GM18511 (cell line): ENCODE measurements at regions not wholly inside any gene's neighbourhood (a gene's known extent, or its start where the extent isn't known, plus 50 kb on each side); places are given as distances from the start of the nearest gene placed in this dataset.

ENCODE experiments used
- ATAC-seq: cut with Tn5 transposase; IDR thresholded peaks from one replicate; pipeline ENCODE4 v1.9.1; 2021; ENCODE audit warnings: mild to moderate bottlenecking, moderate library complexity; ENCODE audit not compliant: unreplicated experiment

DNA sequence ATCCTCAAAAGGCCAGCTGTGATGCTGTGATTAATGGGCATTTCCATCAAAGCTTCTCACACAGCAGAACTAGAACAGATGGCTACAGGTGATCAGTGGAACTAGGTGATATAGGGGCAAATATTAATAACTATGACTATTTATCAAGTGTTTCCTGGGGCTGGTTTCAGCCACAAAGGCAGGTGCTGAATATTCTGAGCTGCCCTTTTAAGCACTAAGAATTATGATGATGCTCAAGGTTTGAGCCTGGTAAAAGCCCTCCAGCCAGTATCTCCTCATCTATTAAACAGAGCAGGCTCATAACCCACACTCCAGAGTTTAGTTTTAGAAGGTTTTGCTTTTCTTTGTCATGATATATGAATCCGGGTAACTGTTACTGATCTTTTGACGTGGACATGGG lies 129.5 kb upstream of the ACP3 start:
- ATAC-seq = no peak

DNA sequence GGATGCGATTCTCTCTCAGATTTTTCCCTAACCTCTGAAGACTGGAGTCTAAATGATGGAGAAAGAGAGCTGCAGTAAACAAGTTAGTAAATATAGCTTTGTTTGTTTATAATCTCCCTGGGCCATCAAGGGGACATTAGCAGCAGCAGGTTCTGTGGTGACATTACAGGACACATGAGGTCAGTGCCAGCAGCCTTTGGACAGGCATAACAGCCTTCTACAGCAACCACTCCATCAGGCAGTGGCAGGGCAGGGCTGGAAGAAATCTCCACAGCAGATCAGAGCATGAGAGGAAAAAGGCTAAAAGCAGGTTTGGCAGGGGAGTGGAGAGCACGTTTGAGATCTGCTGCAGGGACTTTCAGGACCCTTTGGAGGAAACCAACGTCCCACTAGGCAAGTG lies 127.6 kb upstream of the ACP3 start:
- no peak for ATAC-seq

DNA sequence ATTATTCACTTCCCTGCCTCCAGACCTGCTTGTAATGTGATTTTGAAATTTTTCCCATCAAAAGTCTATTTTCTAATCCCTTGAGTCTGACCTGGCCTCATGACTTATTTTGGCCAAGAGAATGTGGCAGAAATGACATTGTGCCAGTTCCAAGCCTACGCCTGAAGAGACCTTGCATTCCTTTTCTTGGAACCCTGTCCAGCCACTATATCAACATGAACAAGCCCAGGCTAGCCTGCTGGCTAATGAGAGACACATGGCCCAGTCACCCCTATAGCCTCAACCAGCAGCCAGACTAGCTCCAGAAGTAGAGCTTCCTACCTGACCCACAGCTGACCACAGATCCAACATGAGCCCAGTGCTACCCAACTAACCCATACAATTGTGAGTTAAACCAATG lies 121.1 kb upstream of the ACP3 start:
- ATAC-seq = no peak

DNA sequence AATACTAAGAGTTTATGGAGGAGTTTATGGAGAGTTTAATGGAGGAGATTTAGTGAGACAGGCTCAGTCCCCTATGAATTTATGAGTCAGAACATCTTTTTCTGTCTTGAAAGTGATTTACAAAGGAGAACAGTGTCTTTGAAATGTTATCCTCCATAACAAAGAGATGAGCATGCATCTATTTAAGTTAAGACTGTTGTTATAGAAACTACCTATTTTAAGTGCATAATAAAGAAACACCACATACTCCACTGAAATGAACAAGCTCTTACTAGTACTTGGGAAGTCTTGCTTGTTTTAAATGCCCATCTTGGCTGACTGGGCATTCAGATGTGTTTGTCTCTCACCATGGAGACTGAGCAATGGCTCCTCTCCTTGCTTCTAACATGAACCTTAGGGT lies 118.7 kb upstream of the ACP3 start:
- ATAC-seq = no peak

DNA sequence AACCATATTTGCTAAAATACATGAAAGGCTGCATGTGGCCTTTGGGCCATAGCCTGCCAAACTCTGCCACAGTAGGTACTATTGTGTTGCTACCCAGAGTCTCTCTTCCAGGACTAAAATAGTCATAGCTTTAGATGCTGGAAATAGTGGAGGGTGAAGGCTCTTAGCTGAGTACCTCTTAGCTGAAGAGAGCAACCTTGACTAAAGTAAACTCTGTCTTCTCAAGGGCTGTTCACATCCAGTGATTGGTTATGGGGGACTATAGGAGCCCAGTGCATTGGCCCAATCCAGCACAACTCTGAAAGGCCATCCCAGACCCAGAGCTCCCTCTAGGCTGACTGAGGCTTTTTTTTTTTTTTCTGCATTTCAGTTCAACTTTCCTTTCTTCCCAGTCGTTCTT lies 117.8 kb upstream of the ACP3 start:
- no peak for ATAC-seq

DNA sequence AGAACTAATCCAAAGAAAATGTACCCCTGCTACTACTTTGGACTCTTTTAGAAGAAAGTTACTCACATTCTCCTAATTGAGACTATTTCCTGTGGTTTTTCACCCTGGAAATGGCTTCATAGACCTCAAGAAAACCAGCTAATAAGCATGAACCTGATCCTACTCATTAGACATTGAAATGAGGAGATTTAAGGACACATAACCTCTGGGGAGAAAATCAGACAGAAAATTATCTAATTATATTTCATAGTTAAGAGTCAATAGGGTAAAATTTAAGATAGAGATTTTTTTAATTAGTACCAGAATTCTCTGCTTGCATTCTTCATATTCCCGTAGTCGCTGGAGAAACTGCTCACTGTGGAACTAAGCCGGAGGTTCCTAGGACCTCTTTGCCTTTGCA lies 114.6 kb upstream of the ACP3 start:
- ATAC-seq = no peak

DNA sequence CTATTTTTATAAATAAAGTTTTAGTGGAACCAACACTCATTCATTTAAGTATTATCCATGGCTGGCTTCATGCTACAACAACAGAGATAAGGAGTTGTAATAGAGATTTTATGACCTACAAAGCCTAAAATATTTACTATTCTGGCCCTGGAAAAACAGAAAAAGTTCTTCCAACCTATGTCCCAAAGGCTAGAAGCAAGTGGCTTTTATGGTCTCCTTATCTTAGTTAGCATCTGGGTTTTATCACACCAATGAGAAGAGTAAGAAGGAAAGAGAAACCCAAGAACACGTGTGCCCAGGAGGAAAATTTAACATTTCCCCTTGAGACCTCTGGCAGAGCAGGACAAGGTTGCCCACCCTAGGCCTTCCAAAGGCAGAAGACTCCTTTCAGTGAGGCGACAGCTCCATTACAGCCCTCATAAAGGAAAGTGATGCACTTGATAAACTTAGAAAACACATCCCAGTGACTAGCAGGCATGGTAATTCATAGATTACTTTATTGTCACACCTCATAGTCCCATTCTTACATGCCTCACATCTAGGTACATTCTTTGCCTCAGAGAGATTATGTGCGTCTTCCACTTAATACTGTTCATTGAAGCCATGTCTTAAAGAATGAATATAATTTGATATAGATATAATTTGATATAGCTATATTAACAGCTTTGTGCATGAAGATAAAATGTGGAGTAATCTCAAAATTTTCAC lies 113.2 kb upstream of the ACP3 start:
- ATAC-seq = no peak

DNA sequence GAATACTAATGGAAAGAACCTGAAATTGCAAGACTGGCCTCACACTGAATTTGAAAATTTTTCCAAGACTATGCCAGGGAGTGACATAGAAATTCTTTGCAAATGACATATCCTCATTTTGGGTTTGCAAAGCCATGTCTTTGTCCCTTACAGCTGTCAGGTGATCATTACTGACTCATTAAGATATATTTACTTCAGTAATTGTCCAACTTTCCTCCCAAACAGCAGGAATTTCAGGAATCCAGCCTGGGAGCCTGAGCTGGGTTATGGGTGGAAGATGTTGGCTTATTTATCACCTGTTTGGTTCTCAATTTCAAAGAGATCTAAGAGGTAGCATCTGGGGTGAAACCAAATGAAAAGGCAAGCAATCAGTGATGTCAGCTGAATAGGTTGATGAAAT lies 111.6 kb upstream of the ACP3 start:
- ATAC-seq = no peak

DNA sequence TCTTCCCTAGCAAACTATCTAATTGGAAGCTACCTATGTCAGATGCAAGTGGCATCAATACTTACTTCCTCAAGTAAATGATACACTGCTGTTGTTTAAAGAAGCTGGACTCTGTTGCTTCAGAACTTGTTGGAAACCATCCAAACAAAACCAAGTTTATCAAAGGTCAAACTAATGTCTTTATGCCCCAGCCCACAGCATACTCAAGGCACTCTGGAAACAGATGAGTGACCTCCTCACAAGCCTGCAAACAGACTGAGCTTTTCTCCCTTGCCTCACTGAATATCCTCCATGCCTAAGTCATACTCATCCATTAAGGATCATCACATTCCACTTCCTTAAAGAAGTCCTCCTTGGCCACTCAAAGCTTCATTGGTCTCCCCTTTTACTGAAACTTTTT lies 107.4 kb upstream of the ACP3 start:
- no peak for ATAC-seq

DNA sequence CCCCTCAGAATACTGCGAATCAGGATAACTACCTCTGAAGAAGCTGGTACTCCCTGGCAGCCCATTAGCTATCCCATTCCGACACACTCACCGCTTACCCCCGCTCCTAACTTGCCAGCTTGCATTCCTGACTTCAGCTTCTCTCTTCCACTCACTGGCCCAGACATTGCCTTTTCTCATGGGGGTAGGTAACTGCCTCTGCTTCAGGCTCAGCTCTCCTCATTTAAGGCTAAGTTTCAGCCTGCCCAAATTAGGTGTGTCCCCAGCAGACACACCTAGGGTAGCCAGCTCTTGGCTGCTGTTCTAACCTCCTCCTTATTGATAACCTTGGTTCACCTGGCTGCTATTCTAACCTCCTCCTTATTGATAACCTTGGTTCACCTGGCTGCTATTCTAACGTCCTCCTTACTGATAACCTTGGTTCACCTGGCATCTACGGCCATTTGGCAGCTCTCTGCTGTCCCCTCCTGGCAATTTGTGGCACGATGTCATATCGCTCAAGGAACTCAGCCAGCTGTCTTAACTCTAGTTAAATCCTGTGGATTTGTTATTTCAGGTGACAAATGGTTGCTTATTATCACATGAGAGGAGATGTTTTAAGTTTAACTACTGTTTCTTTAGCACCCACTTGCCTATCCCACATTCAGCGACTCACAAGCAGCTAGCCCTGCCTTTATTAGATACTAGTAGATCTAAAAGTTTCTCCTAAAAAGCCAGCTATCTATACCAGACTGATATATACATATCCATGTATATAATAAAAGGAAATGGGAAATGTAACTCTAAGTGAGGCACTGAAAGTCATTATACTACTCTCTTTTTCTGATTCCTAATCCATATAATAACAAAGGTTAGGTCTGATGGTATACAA lies 106.5 kb upstream of the ACP3 start:
- ATAC-seq = no peak

DNA sequence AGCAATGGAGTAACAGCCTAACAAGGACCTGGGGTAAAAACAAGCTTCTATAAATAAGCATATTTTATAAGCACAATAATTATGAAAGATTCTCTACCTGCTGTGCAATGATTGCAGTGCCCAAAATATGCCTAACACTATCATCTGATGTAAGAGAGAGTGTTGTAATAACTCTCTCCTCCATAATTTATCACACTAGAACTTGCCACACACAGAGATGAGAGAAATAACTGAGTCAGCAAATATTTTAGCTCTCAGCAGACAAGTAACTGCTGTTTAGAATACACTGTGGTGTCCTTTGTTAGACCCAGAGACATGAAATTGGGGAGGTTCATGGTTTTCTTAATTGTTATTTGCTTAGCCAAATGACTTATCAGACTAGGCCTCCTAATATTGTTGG lies 105.3 kb upstream of the ACP3 start:
- ATAC-seq = no peak

DNA sequence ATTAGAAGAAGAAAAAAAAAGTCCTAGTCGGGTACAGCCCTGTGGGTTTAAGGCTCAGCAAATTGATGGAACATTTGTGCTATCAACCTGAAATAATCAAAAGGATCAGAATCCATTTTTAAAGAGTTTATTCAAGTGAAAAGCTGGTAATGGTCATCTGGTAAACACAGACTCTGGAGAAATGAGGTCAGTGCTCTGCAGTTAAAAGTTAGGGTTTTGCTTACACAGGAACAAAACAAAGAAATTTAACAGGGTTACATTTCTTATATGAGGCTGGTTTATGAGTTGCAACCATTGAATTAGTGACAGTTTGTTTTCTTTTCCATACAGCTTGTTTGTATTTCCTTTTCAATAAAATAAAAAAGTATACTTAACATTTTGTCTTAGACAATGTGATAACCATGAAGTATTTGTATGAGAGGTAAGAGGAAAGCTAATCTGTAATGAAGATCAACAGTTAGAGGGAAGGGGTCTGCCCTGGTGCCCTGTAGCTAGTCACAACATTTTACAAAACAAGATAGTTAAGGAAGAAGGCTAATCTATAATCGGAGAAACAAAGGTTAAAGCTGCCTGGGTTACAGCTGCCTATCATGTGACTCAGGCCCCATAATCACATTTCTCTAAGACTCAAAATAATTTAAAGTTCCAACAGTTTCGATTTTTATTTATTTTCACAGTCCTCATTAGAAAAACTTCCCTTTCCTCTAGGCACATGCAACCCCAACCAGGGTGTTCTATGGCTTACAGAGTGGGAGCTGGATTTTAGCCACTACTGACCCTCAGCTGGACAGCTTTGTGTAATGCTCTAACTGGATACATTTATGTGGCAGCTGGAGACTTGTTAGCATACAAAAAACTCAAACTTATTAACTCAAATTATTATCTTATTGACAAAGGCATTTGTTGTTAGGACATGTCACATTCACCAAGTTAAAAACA lies 98.1 kb upstream of the ACP3 start:
- no peak for ATAC-seq

DNA sequence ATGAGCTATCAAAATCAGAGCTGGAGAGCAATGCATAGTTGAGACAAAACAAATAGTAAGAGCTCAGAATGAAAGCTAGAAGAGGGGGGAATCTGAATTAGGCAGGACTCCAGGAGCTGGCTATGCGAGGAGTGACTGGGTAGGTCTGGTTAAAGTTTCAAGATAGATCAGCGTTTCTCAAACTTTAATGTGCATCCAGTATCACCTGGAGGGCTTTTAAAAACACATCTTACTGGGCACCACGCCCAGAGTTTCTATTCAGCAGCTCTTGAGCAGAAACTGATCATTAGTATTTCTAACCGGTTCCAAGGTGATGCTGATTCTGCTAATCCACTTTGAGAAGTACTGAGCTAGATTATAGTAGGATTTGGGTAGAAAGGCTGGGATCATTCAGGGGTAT lies 96.2 kb upstream of the ACP3 start:
- no peak for ATAC-seq

DNA sequence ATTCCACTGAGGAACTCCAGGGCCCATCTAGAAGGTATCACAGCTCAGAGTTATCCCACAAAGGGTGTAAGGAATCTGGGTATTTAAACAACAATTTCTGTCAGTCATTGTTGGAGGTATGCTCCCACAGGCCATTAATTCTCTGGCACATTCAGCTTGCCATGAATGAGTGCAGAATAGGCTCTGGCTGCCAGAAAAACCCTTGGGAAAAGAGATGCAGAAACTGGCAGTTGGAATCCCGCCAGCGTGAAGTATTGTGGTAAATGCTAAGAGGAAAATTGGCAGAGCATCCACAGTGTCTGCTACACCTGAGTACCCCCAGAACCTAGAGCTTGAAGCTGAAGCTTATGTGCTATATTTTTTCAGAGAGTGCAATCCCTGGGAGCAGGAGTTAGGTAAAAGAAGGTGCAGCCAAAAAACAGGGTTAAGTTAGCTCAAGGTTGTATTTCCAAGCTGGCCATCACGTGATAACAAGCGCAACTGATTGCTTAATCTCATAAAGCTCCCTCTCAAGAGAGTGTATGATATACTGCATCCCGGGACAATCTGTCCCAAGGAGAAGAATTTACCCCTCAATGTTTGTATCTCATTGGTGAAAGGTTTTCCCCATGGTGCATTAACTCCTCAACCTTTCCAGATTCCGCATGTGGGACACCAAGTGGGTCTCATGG lies 94.2 kb upstream of the ACP3 start:
- no peak for ATAC-seq

DNA sequence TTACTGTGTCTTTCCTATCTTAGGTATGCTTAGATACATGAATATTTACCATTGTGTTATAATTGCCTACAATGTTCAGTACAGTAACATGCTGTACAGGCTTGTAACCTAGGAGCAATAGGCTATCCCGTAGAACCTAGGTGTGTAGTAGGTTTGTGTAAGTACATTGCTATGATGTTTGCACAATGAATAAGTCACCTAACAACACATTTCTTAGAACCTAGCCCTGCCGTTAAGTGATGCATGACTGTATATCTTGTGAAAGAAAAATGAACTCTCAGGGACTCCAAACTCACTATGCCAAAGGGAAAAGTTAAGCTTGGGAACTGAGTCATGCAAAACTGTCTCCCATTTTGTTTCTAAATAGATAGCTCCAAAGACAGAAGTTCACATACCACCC lies 91.5 kb upstream of the ACP3 start:
- no peak for ATAC-seq

DNA sequence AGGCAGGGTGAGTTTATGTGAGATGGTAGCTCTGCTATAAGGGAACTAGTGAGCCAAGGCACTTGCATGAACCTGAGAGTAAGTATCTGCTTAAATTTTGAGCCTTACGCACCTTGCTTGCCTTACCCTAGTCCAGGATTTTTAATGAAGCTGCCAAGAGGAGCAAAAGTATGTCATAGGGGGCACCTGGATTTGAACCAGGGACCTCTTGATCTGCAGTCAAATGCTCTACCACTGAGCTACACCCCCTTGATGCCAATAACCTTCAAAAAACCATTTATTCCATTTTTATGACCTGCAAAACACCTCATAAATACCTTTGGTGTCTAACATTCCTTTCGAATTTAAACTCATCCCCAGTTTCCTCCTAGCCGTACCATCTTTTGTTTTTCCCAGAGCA lies 88.3 kb upstream of the ACP3 start:
- no peak for ATAC-seq

DNA sequence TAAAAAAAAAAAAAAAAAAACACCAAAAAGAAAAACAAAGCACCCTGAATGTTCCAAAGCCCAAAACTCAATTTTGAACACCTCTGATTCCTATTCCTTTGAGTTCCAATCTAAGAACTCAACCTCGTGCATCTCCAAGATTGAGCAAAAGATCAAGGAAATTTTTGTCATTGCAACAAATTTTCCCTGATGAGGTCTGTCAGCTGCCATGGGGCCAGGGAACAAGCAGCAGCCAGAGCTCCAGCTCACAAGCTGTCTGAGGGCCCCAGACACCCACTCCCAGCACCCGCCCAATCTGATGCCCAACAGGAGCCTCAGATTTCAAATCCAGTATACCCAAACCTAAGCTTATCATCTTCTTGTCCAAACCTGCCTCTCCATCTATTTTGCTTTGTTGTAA lies 87.6 kb upstream of the ACP3 start:
- ATAC-seq = no peak

DNA sequence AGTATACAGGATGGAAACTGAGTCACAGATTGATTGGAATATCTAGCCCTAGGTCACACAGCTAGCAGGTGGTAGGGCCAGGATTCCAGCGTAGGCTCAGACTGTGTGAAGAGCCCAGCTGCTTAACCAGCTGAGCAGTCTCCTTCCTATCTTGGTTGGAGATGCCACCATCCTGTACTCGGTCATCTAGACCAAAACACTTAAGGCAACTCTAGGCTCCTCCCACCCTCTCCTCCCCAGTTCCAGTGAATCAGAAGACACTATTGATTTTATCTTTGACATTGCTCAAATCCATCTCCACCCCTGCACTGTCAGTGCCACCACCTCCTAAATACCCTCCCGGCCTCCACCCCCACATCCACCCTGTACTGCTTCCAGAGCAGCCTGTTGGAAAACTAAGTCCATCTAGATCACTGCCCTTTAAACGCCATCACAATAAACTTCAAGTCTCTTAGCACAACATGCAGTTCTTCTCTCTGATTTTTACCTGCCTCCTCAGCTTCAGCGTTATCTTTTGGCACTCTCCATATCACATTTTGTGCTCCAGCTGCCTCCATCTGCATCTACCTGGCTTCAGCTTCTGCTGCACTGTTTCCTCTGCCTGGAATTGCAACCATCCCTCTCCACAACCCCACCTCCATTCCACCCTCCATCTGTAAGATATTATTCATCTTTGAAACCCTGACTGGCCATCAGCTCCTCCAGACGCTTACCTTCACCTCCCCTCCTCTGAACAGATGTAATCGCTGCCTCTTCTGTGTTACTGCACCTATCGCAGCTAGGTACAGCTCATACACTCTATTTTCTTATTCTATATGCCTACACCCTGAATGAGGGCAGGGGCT lies 86.8 kb upstream of the ACP3 start:
- ATAC-seq = no peak

DNA sequence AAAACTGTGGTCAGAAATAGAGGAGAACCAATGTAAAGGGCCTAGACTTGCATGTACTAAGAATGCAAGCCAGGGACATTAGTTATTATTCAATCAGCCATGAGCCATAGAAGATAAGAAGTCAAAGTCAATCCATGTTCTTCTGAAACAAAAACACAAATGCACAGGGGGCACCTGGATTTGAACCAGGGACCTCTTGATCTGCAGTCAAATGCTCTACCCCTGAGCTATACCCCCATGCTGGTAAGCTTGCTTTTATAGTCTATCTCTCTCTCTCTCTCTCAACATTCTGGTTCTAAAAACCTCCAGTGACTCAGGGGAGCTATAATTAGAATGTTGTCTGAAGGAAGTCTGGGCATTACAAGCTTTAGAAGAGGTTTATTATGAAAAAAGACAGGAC lies 85.6 kb upstream of the ACP3 start:
- no peak for ATAC-seq

DNA sequence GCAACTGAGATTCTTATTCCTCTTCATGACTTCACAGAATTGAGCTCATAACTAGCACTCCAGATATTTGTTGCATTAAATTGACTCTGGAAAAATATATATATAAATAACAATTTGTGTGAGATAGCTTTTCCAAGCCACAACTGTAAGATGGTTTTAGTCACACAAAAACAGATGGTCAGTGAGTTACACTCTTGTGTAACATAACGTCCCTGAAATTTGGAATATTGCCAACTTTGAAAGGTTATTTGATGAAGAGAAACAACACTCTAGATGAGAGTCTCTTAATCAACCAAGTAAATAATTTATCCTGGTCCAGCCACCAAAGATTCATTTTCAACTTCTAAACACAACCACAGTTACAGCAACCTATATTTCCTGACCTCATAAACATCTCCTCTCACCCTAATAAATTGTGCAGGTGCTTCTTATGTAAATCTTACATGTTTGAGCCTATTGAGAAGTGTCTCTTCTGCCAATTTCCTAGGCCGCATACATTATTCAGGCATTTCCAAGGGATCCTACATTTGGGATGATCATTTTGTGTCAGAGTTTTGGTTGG lies 84.9 kb upstream of the ACP3 start:
- no peak for ATAC-seq
